ENCODE measurements at regions not wholly inside any gene's neighbourhood (a gene's known extent, or its start where the extent isn't known, plus 50 kb on each side); places are given as distances from the start of the nearest gene placed in this dataset.

GRCh38 chr11:110809417-110810199 is 97.4 kb upstream of the ARHGAP20 start:
- Mint-ChIP-seq H3K27me3 (ENCODE audit: low read depth) (peaks cover 2% of the 10 kb centered on the region), H3K27ac (no peak overlapping the region), H3K4me1 (ENCODE audit: low read depth) (no peaks in the 10 kb centered on the region), H3K9me3 (peaks cover 2% of the 10 kb centered on the region), H3K36me3 (ENCODE audit: low read depth) (no peaks in the 10 kb centered on the region), H3K4me3 (no peak overlapping the region)
- CTCF ChIA-PET: no interaction called here
- no peak for DNase-seq
- intact Hi-C loops (cut with micrococcal nuclease): no loop called here

DNA sequence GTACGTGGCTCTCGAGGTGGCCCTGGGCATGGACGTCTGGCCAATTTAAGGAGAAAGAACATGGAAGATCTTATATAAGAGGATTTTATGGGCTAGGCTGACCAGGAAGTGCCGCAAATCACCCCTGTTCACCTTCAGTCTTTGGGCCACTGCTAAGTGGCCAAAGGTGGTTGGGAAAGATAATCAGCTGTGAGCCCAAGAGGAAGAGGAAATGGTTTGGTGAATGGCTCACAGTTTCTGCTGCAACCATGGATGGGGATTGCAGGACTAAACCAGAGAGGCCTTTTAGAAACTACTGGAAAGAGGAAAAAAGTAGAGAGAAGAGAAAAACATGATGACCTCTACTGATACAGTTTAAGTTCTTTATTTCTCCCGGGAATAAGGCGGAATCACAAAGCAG is 96.0 kb upstream of the ARHGAP20 start:
- Mint-ChIP-seq H3K4me3 (no peak overlapping the region), H3K4me1 (ENCODE audit: low read depth) (no peaks in the 10 kb centered on the region), H3K27me3 (ENCODE audit: low read depth) (no peaks in the 10 kb centered on the region), H3K9me3 (no peaks in the 10 kb centered on the region), H3K36me3 (ENCODE audit: low read depth) (no peaks in the 10 kb centered on the region), H3K27ac (no peak overlapping the region)
- DNase-seq: no peak
- intact Hi-C loops (cut with micrococcal nuclease): no loop called here
- CTCF ChIA-PET: no interaction called here

- intact Hi-C loops (cut with micrococcal nuclease): no loop called here
- Mint-ChIP-seq H3K27me3 (ENCODE audit: low read depth) (no peaks in the 10 kb centered on the region), H3K36me3 (ENCODE audit: low read depth) (no peaks in the 10 kb centered on the region), H3K27ac (no peak overlapping the region), H3K9me3 (no peaks in the 10 kb centered on the region), H3K4me1 (ENCODE audit: low read depth) (no peaks in the 10 kb centered on the region), H3K4me3 (no peak overlapping the region)
- no peak for DNase-seq
- CTCF ChIA-PET: no interaction called here
Observed at GRCh38 chr11:110807801-110808200, 95.6 kb upstream of the ARHGAP20 start.

- no peak for DNase-seq
- intact Hi-C loops (cut with micrococcal nuclease): no loop called here
- H3K27ac Mint-ChIP-seq: no peak overlapping the region
- H3K9me3 Mint-ChIP-seq: no peaks in the 10 kb centered on the region
- peaks cover 4% of the 10 kb centered on the region for H3K27me3 Mint-ChIP-seq (ENCODE audit: low read depth)
- H3K4me3 Mint-ChIP-seq: no peak overlapping the region
- CTCF ChIA-PET: no interaction called here
- no peaks in the 10 kb centered on the region for H3K36me3 Mint-ChIP-seq (ENCODE audit: low read depth)
- H3K4me1 Mint-ChIP-seq (ENCODE audit: low read depth): peaks cover 1% of the 10 kb centered on the region
Observed at GRCh38 chr11:110805756-110806155, 93.5 kb upstream of the ARHGAP20 start.

DNA sequence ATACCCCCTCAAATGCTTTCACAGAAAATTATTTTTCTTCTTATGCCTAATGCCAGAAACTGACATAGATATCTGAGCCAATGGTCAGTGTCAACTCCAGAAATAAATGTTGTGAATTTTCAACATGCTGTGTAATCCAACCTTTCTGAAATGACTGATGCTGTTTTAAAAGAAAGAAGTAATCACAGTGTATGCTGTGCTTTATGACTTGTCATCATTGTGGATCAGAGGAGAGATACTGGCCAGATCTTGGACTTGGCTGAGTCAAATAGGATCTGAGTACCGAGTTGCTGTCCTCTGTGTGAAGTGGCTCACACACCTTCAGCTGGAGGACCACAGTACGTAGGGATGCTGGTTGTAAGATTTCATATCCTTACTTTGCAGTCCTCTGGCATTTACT is 89.9 kb upstream of the ARHGAP20 start:
- intact Hi-C loops (cut with micrococcal nuclease): no loop called here

GRCh38 chr11:110801328-110801727 is 89.1 kb upstream of the ARHGAP20 start:
- DNase-seq: no peak
- no peak overlapping the region for H3K4me3 Mint-ChIP-seq
- peaks cover 4% of the 10 kb centered on the region for H3K27me3 Mint-ChIP-seq (ENCODE audit: low read depth)
- peaks cover 12% of the 10 kb centered on the region for H3K4me1 Mint-ChIP-seq (ENCODE audit: low read depth)
- CTCF ChIA-PET: no interaction called here
- no peak overlapping the region for H3K27ac Mint-ChIP-seq
- H3K36me3 Mint-ChIP-seq (ENCODE audit: low read depth): no peaks in the 10 kb centered on the region
- H3K9me3 Mint-ChIP-seq: no peaks in the 10 kb centered on the region
- intact Hi-C loops (cut with micrococcal nuclease): no loop called here

More for the DNA sequence above, 89.9 kb upstream of the ARHGAP20 start:
- Mint-ChIP-seq H3K9me3 (no peaks in the 10 kb centered on the region), H3K27ac (no peak overlapping the region), H3K27me3 (ENCODE audit: low read depth) (peaks cover 4% of the 10 kb centered on the region), H3K4me1 (ENCODE audit: low read depth) (peaks cover 12% of the 10 kb centered on the region), H3K4me3 (no peak overlapping the region), H3K36me3 (ENCODE audit: low read depth) (no peaks in the 10 kb centered on the region)
- CTCF ChIA-PET: no interaction called here
- DNase-seq: no peak

GRCh38 chr11:110798201-110798900 is 86.1 kb upstream of the ARHGAP20 start:
- CTCF ChIA-PET: no interaction called here
- peaks cover 4% of the 10 kb centered on the region for H3K27me3 Mint-ChIP-seq (ENCODE audit: low read depth)
- H3K4me3 Mint-ChIP-seq: no peak overlapping the region
- H3K4me1 Mint-ChIP-seq (ENCODE audit: low read depth): peaks cover 12% of the 10 kb centered on the region
- intact Hi-C loops (cut with micrococcal nuclease): no loop called here
- H3K9me3 Mint-ChIP-seq: no peaks in the 10 kb centered on the region
- DNase-seq: no peak
- H3K27ac Mint-ChIP-seq: no peak overlapping the region
- no peaks in the 10 kb centered on the region for H3K36me3 Mint-ChIP-seq (ENCODE audit: low read depth)

- Mint-ChIP-seq H3K36me3 (ENCODE audit: low read depth) (no peaks in the 10 kb centered on the region), H3K4me3 (no peak overlapping the region), H3K27ac (no peak overlapping the region), H3K9me3 (no peaks in the 10 kb centered on the region), H3K27me3 (ENCODE audit: low read depth) (peaks cover 3% of the 10 kb centered on the region), H3K4me1 (ENCODE audit: low read depth) (peaks cover 12% of the 10 kb centered on the region)
- peak; percentile 22 for DNase-seq
- CTCF ChIA-PET: no interaction called here
- intact Hi-C loops (cut with micrococcal nuclease): no loop called here
Observed at GRCh38 chr11:110797453-110797852, 85.2 kb upstream of the ARHGAP20 start.

DNA sequence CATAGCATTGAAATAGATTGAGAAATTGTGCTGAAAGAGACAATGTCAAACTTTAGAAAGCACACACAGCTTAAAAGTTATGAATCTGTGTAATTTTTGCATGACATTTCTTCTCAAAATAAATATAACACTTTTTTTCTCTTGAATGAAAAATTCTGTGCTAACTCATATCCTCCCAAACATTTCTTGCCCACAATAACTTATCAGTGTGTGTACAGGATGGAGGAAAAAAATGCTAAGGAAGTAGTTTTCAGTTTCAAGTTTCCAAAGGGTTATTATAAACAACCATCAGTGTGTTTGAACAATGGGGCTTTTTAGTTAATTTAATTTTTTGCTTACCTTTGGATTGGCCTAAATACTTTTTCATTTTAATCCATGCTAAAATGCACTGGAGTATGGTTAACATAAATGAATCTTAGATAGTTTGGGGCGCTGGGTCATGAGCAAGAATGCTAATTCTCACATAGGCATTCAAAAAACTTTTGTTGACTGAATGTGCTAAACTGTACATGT is 82.9 kb upstream of the ARHGAP20 start:
- CTCF ChIA-PET: no interaction called here
- H3K4me3 Mint-ChIP-seq: no peak overlapping the region
- no peaks in the 10 kb centered on the region for H3K9me3 Mint-ChIP-seq
- DNase-seq: no peak
- peaks cover 6% of the 10 kb centered on the region for H3K4me1 Mint-ChIP-seq (ENCODE audit: low read depth)
- no peak overlapping the region for H3K27ac Mint-ChIP-seq
- H3K27me3 Mint-ChIP-seq (ENCODE audit: low read depth): peaks cover 2% of the 10 kb centered on the region
- no peaks in the 10 kb centered on the region for H3K36me3 Mint-ChIP-seq (ENCODE audit: low read depth)
- intact Hi-C loops (cut with micrococcal nuclease): no loop called here

DNA sequence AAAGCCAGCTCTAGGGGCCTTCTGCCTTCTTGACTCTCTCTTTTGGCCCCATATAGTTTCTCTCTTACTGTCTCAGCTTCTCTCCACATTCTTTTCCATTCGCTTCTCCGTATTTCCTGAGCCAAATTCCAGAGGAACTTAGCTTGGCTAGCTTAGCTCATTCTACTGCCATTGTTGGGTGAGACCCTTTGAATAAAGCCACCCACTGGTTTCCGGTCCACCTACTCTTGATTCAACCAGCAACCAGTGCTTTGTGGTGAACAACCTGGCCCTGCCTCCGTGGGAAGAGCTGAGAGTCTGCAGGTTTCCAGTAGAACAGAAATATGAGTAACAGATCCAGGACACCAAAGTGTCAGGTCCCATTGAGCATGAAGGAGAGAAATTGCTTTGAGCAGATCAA is 81.3 kb upstream of the ARHGAP20 start:
- no peak overlapping the region for H3K27ac Mint-ChIP-seq
- intact Hi-C loops (cut with micrococcal nuclease): no loop called here
- H3K9me3 Mint-ChIP-seq: no peaks in the 10 kb centered on the region
- no peak for DNase-seq
- CTCF ChIA-PET: interaction anchor here (0.6 kb wide), 1 partner anchor 323 kb away, joined by 3 read pairs; no protein-coding TSS in a partner anchor
- H3K36me3 Mint-ChIP-seq (ENCODE audit: low read depth): no peaks in the 10 kb centered on the region
- H3K4me1 Mint-ChIP-seq (ENCODE audit: low read depth): peaks cover 3% of the 10 kb centered on the region
- H3K4me3 Mint-ChIP-seq: no peak overlapping the region
- peaks cover 2% of the 10 kb centered on the region for H3K27me3 Mint-ChIP-seq (ENCODE audit: low read depth)

- peaks cover 2% of the 10 kb centered on the region for H3K36me3 Mint-ChIP-seq (ENCODE audit: low read depth)
- no peak overlapping the region for H3K4me3 Mint-ChIP-seq
- H3K27me3 Mint-ChIP-seq (ENCODE audit: low read depth): peaks cover 3% of the 10 kb centered on the region
- no peak overlapping the region for H3K27ac Mint-ChIP-seq
- no peaks in the 10 kb centered on the region for H3K4me1 Mint-ChIP-seq (ENCODE audit: low read depth)
- CTCF ChIA-PET: no interaction called here
- DNase-seq: no peak
- H3K9me3 Mint-ChIP-seq: no peaks in the 10 kb centered on the region
- intact Hi-C loops (cut with micrococcal nuclease): no loop called here
Observed at GRCh38 chr11:110791621-110792020, 79.4 kb upstream of the ARHGAP20 start.

DNA sequence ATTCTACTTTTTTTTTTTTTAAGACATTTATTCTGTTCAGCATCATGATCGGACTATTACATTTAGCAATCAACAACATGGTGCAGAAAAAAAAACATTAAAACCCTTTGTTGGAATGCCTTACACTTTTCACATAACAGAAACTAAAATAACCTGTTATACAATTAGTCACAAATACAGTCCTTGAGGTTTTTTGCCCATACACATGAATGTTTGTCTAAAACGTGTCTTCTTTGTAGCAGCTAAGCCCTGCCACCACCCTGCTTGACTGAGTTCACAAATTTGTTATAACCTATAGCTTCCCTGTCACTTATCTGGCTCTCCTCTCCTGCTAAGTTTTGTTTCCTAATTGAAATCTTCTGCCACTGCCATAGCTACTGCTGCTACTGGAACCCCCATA is 75.4 kb upstream of the ARHGAP20 start:
- CTCF ChIA-PET: no interaction called here
- H3K36me3 Mint-ChIP-seq (ENCODE audit: low read depth): peaks cover 2% of the 10 kb centered on the region
- H3K4me3 Mint-ChIP-seq: no peak overlapping the region
- H3K27me3 Mint-ChIP-seq (ENCODE audit: low read depth): peaks cover 1% of the 10 kb centered on the region
- intact Hi-C loops (cut with micrococcal nuclease): no loop called here
- H3K9me3 Mint-ChIP-seq: peaks cover 9% of the 10 kb centered on the region
- no peak for DNase-seq
- no peak overlapping the region for H3K27ac Mint-ChIP-seq
- H3K4me1 Mint-ChIP-seq (ENCODE audit: low read depth): no peaks in the 10 kb centered on the region

Data from activated naive CD4-positive, alpha-beta T cell treated with anti-CD3 and anti-CD28 coated beads for 36 hours (primary cell).